Tibial nerve (tissue), 4 donors: ENCODE measurements at regions not wholly inside any gene's neighbourhood (a gene's known extent, or its start where the extent isn't known, plus 50 kb on each side); places are given as distances from the start of the nearest gene placed in this dataset.

Source experiments
- CTCF ChIP-seq, 5 experiments: fragments of 200-600 bp in 3 of 5; fragments of 450-650 bp in 2 of 5; sonication (generic) in 3 of 5; IDR thresholded peaks; one replicate each; pipeline ENCODE4 v1.5.1; 2016 to 2019; ENCODE audit warnings: antibody characterized with exemption in 5 of 5, mild to moderate bottlenecking in 3 of 5, moderate library complexity in 2 of 5
- EP300 ChIP-seq, 2 donors: sonication (generic); formaldehyde crosslinking; IDR thresholded peaks; one replicate each; pipeline ENCODE4 v1.6.1; 2017; ENCODE audit warnings: antibody characterized with exemption in 2 of 2, mild to moderate bottlenecking in 1 of 2
- POLR2A ChIP-seq, 2 donors: fragments of 450-650 bp; IDR thresholded peaks; one replicate each; pipeline ENCODE4 v1.6.1; 2017; ENCODE audit warnings: antibody characterized with exemption in 2 of 2, mild to moderate bottlenecking in 2 of 2, moderate library complexity in 2 of 2

GRCh38 chr5:93191035-93191817 lies 389.8 kb downstream of the NR2F1-AS1 start:
- TF ChIP-seq CTCF (IDR thresholded peaks at IDR 0.05), result no peak
- no peak for TF ChIP-seq POLR2A (IDR thresholded peaks at IDR 0.05)
- no peak for TF ChIP-seq EP300 (IDR thresholded peaks at IDR 0.05)
